ENCODE measurements at regions not wholly inside any gene's neighbourhood (a gene's known extent, or its start where the extent isn't known, plus 50 kb on each side); places are given as distances from the start of the nearest gene placed in this dataset.

- DNase-seq (no peak), ATAC-seq (no peak)
- TF ChIP-seq POLR2A (IDR thresholded peaks at IDR 0.05) (no peak), CTCF (IDR thresholded peaks at IDR 0.05) (no peak)
- Histone ChIP-seq H3K27ac (no peak overlapping the region), H3K27me3 (no peaks in the 10 kb centered on the region), H3K9me3 (no peaks in the 10 kb centered on the region), H3K4me1 (peaks cover 0 to 7% (median 0%) of the 10 kb centered on the region in 4 donors), H3K36me3 (no peaks in the 10 kb centered on the region), H3K4me3 (no peak overlapping the region)
- WGBS (ENCODE audit: insufficient coverage, low coverage, low lambda C conversion rate, missing lambda C conversion rate) = 100% methylated on average over 1 of the region's 4 CpGs
- intact Hi-C loops (cut with DNase I) = no loop called here
Observed at GRCh38 chr7:106591146-106591545, 69.8 kb downstream of the CCDC71L start.

GRCh38 chr7:106590209-106590816 lies 70.6 kb downstream of the CCDC71L start:
- WGBS (ENCODE audit: insufficient coverage, low coverage, low lambda C conversion rate, missing lambda C conversion rate) = 35% methylated on average over 3 of the region's 3 CpGs
- peak in 3 of 4 donors; percentile 44 to 70 (median 52) for ATAC-seq
- intact Hi-C loops (cut with DNase I) = no loop called here

GRCh38 chr7:106589198-106589879 lies 71.6 kb downstream of the CCDC71L start:
- Histone ChIP-seq H3K9me3 (no peaks in the 10 kb centered on the region), H3K4me1 (peaks cover 0 to 7% (median 0%) of the 10 kb centered on the region in 4 donors), H3K36me3 (no peaks in the 10 kb centered on the region), H3K4me3 (no peak overlapping the region), H3K27me3 (no peaks in the 10 kb centered on the region), H3K27ac (no peak overlapping the region)
- 79% methylated on average over 6 of the region's 6 CpGs for WGBS (ENCODE audit: insufficient coverage, low coverage, low lambda C conversion rate, missing lambda C conversion rate)
- ATAC-seq (no peak), DNase-seq (no peak)
- intact Hi-C loops (cut with DNase I) = no loop called here
- TF ChIP-seq CTCF (IDR thresholded peaks at IDR 0.05) = no peak
- no peak for TF ChIP-seq POLR2A (IDR thresholded peaks at IDR 0.05)

More at GRCh38 chr7:106590209-106590816, 70.6 kb downstream of the CCDC71L start:
- no peak for DNase-seq
- H3K4me1 ChIP-seq = peaks cover 0 to 7% (median 0%) of the 10 kb centered on the region in 4 donors
- no peaks in the 10 kb centered on the region for H3K9me3 ChIP-seq
- no peaks in the 10 kb centered on the region for H3K36me3 ChIP-seq
- H3K27me3 ChIP-seq = no peaks in the 10 kb centered on the region
- H3K27ac ChIP-seq = no peak overlapping the region
- H3K4me3 ChIP-seq = no peak overlapping the region
- TF ChIP-seq POLR2A (IDR thresholded peaks at IDR 0.05) (no peak), CTCF (IDR thresholded peaks at IDR 0.05) (no peak)

DNA sequence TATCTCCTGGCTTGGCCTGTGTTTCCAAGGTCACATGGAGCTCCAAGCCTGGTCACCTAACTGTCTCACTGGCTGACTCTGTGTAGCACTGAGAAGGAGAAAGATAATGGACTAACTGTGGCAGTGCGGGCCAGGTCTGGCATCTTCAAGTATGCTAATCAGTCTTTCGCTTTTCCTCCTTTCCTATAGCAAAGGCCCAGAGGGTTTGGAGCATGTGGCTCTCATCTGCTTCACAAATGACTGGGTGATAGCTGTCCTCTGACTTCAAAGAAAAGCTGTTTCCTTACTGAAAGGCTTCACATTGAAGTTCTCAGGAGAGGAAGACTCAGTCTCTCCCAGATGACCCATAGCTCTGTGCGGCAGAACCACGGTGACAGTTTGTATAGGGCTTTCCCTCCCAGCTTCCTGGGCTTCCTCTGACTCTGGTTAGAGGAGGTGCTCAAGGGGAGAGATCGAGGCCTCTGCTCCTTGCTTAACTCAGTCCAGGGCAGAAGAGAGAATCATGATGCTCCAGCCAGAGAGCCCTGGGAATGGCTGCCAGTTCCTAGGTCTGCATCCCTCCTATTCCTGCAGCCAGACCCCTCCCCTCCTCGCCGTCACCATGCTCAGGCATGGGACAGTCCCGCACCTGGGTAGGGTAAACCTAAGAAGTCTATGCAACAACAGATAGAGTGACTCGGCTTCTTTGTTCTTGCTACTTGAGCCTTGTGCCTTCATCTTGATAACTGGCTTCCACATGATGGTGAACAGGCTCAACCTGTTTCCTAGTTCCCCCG lies 72.3 kb downstream of the CCDC71L start:
- no peak for DNase-seq
- peaks cover 0 to 7% (median 0%) of the 10 kb centered on the region in 4 donors for H3K4me1 ChIP-seq
- intact Hi-C loops (cut with DNase I) = no loop called here
- TF ChIP-seq CTCF (IDR thresholded peaks at IDR 0.05) (no peak), POLR2A (IDR thresholded peaks at IDR 0.05) (no peak)
- no peaks in the 10 kb centered on the region for H3K36me3 ChIP-seq
- ATAC-seq = no peak
- WGBS (ENCODE audit: insufficient coverage, low coverage, low lambda C conversion rate, missing lambda C conversion rate) = 91% methylated on average over 4 of the region's 10 CpGs
- no peaks in the 10 kb centered on the region for H3K9me3 ChIP-seq
- no peaks in the 10 kb centered on the region for H3K27me3 ChIP-seq
- no peak overlapping the region for H3K27ac ChIP-seq
- H3K4me3 ChIP-seq = no peak overlapping the region
